Endothelial cell of umbilical vein (primary cell): ENCODE measurements at regions not wholly inside any gene's neighbourhood (a gene's known extent, or its start where the extent isn't known, plus 50 kb on each side); places are given as distances from the start of the nearest gene placed in this dataset.

Experiments used
- BruUV-seq: library from RNA; stranded (reverse); fragments of 400-500 nt; replicated peaks from 2 replicates; lab custom pipeline; 2021; lab: Mats Ljungman, UMichigan
- CTCF ChIA-PET: fragments of 300-600, 350-600 bp; sonication (Branson Sonifier 250); formaldehyde crosslinking; loops from one replicate; lab custom pipeline; 2021; ENCODE audit warnings: antibody characterized with exemption, inconsistent platforms; lab: Charles Lee
- POLR2A ChIA-PET: fragments of 300-600, 350-600 bp; sonication (Branson Sonifier 250); formaldehyde crosslinking; loops from one replicate; lab custom pipeline; 2021; ENCODE audit warnings: antibody characterized with exemption, inconsistent platforms; lab: Charles Lee
- DNase-seq: peaks from one replicate; pipeline ENCODE4 v3.0.0-alpha.2; 2011; ENCODE audit warnings: low read depth, low spot score
- FAIRE-seq: peaks from 2 replicates; lab custom pipeline; 2011; peaks lifted over from hg19 to GRCh38; lab: Jason Lieb, UNC
- H2AFZ ChIP-seq: 2 replicates; pipeline ENCODE4 v1.6.0; 2012; ENCODE audit warnings: low read depth, low read length, control low read depth, inconsistent platforms
- H3K27ac ChIP-seq: 2 replicates; pipeline ENCODE4 v1.5.1; 2011; ENCODE audit warnings: low read depth, mild to moderate bottlenecking, control low read depth, low read length, moderate library complexity; ENCODE audit not compliant: insufficient read depth
- H3K27me3 ChIP-seq, 2 experiments: 2 replicates each; pipeline versions ENCODE4 v1.6.0 to v1.6.1; 2011; ENCODE audit warnings: low read length in 2 of 2, mixed read lengths in 1 of 2; ENCODE audit not compliant: control insufficient read depth in 2 of 2, insufficient read depth in 2 of 2
- H3K36me3 ChIP-seq, 2 experiments: 2 replicates in 1 of 2; 3 replicates in 1 of 2; pipeline ENCODE4 v1.5.1; 2011; ENCODE audit warnings: low read length in 2 of 2, mild to moderate bottlenecking in 1 of 2, moderate library complexity in 1 of 2; ENCODE audit not compliant: control insufficient read depth in 2 of 2, insufficient read depth in 2 of 2; ENCODE audit errors: extremely low read depth in 1 of 2
- H3K4me1 ChIP-seq: 3 replicates; pipeline ENCODE4 v1.5.1; 2011; ENCODE audit warnings: mild to moderate bottlenecking, low read length; ENCODE audit not compliant: control insufficient read depth, insufficient read depth; ENCODE audit errors: extremely low read depth
- H3K4me2 ChIP-seq: 2 replicates; pipeline ENCODE4 v1.6.1; 2011; ENCODE audit warnings: low read length, control low read depth, mixed read lengths; ENCODE audit not compliant: insufficient read depth
- H3K4me3 ChIP-seq, 3 experiments: fragments of 200-600 bp in 1 of 3; sonication (generic), shearing (Covaris generic) in 1 of 3; replicated peaks in 1 of 3; 2 replicates each; pipeline ENCODE4 v1.5.1; 2011 to 2016; ENCODE audit warnings: control low read depth in 3 of 3, low read length in 3 of 3, mild to moderate bottlenecking in 2 of 3, inconsistent platforms in 1 of 3, low read depth in 1 of 3, moderate library complexity in 1 of 3; ENCODE audit not compliant: insufficient read depth in 1 of 3
- H3K79me2 ChIP-seq: 2 replicates; pipeline ENCODE4 v1.6.0; 2012; ENCODE audit warnings: low read length, inconsistent platforms; ENCODE audit not compliant: control insufficient read depth, insufficient read depth
- H3K9ac ChIP-seq: replicated peaks from 2 replicates; pipeline ENCODE3; 2011; ENCODE audit warnings: low read length, control low read depth; ENCODE audit not compliant: insufficient read depth; ENCODE audit errors: extremely low read depth
- H3K9me1 ChIP-seq: replicated peaks from 3 replicates; pipeline ENCODE4 v1.6.0; 2011; ENCODE audit warnings: mild to moderate bottlenecking, low read length; ENCODE audit not compliant: control insufficient read depth, insufficient read depth; ENCODE audit errors: extremely low read depth
- H3K9me3 ChIP-seq: replicated peaks from 2 replicates; pipeline ENCODE4 v1.5.1; 2012; ENCODE audit warnings: low read length, inconsistent platforms; ENCODE audit not compliant: control insufficient read depth, insufficient read depth
- H4K20me1 ChIP-seq: replicated peaks from 2 replicates; pipeline ENCODE3; 2011; ENCODE audit warnings: mild to moderate bottlenecking, low read length; ENCODE audit not compliant: control insufficient read depth, insufficient read depth; ENCODE audit errors: extremely low read depth
- CTCF ChIP-seq, 2 donors: IDR thresholded peaks; 1 replicate in 1 of 2; 2 replicates in 1 of 2; pipeline ENCODE4 v1.5.1; 2011; ENCODE audit warnings: low read length in 2 of 2, mild to moderate bottlenecking in 2 of 2, moderate library complexity in 2 of 2, control low read depth in 1 of 2, inconsistent platforms in 1 of 2, low read depth in 1 of 2; ENCODE audit not compliant: insufficient read depth in 1 of 2; ENCODE audit errors: extremely low read depth in 1 of 2
- EZH2 ChIP-seq: IDR thresholded peaks from 2 replicates; pipeline ENCODE4 v1.6.1; 2012; ENCODE audit warnings: borderline replicate concordance, low read depth, mild to moderate bottlenecking, moderate library complexity, low read length, inconsistent platforms; ENCODE audit not compliant: severe bottlenecking
- FOS ChIP-seq: IDR thresholded peaks from 2 replicates; pipeline ENCODE4 v1.6.1; 2011; ENCODE audit warnings: mild to moderate bottlenecking, low read length, moderate library complexity, borderline replicate concordance; ENCODE audit not compliant: insufficient read depth
- GATA2 ChIP-seq: IDR thresholded peaks from 2 replicates; pipeline ENCODE4 v1.7.0; 2011; ENCODE audit warnings: low read depth, mild to moderate bottlenecking, moderate library complexity, mixed read lengths, low read length; ENCODE audit not compliant: insufficient read length, insufficient read depth
- JUN ChIP-seq: IDR thresholded peaks from 2 replicates; pipeline ENCODE4 v1.6.1; 2011; ENCODE audit warnings: borderline replicate concordance, low read depth; ENCODE audit not compliant: insufficient read length, insufficient read depth
- MYC ChIP-seq: IDR thresholded peaks from one replicate; pipeline ENCODE4 v1.6.1; 2011; ENCODE audit warnings: mild to moderate bottlenecking, low read depth, low read length
- POLR2A ChIP-seq: IDR thresholded peaks from 2 replicates; pipeline ENCODE4 v1.6.1; 2012; ENCODE audit warnings: low read depth, mild to moderate bottlenecking, control low read depth, low read length
- POLR2AphosphoS5 ChIP-seq: IDR thresholded peaks from 2 replicates; pipeline ENCODE4 v1.6.1; 2012; ENCODE audit warnings: low read depth, mild to moderate bottlenecking, control low read depth, low read length, moderate library complexity; ENCODE audit not compliant: insufficient read depth
- dilution Hi-C: fragments of 300-500 bp; cut with MboI; formaldehyde crosslinking; loops from one replicate; pipeline ENCODE4 v1.15.0; 2019; ENCODE audit warnings: low sequenced_read_pairs; ENCODE audit not compliant: extremely low pct_ligation_motif_present
- intact Hi-C: fragments of 100-400 bp; cut with micrococcal nuclease; formaldehyde crosslinking; loops from one replicate; pipeline ENCODE4 v1.10.0; 2022
- TF ChIP-seq, protein P1 (sequence below): IDR thresholded peaks from 2 replicates; pipeline ENCODE4 v1.6.1; 2011; ENCODE audit not compliant: insufficient read depth, insufficient read length

DNA sequence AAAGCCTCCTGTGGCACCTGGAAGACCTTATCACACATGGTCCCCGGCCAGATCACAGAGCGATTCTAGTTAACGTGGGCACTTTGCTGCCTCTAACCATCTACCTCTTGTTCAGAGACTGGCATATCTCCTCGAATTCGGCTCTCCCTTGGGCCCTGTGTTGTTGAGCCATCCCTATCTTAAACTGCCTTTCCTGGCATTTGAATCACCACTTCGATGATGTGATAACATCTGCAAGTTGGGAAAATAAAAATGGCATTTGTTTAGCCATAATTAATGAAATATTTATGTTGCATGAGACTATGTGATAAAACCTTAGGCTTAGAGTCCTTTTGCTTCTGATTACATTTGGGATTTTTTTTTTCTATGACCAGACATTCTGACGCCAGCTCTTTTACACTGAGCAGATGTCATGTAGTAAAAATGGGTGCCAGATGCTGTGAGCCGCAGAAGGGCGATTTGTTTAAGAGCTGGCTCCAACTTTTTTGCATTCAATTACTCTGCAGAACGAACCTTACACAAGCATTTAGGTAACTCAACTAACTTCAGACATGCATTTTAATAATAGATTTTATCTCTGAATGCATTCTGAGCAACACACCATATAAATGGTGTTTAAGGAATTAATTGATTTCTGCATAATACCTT is 58.5 kb upstream of the PARVA start:
- BruUV-seq = no TSS peak
- ChIA-PET CTCF (interaction anchor here (0.7 to 4.0 kb wide), 6 partner anchors 12 to 645 kb away, joined by 3 to 32 read pairs (median 4); no protein-coding TSS in a partner anchor), POLR2A (no interaction called here)
- Histone ChIP-seq H3K9ac (no peak overlapping the region), H3K9me1 (no peaks in the 10 kb centered on the region), H3K9me3 (no peaks in the 10 kb centered on the region), H3K27ac (no peak overlapping the region), H2AFZ (no peak overlapping the region), H3K4me2 (no peak overlapping the region), H3K27me3 (no peaks in the 10 kb centered on the region), H3K4me3 (no peak overlapping the region), H3K36me3 (no peaks in the 10 kb centered on the region), H3K4me1 (no peaks in the 10 kb centered on the region), H4K20me1 (no peaks in the 10 kb centered on the region), H3K79me2 (no peaks in the 10 kb centered on the region)
- no peak for DNase-seq
- no peak for TF ChIP-seq EZH2
- TF ChIP-seq, protein P1, sequence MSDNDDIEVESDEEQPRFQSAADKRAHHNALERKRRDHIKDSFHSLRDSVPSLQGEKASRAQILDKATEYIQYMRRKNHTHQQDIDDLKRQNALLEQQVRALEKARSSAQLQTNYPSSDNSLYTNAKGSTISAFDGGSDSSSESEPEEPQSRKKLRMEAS = no peak
- no peak for TF ChIP-seq POLR2AphosphoS5
- TF ChIP-seq POLR2A = no peak
- no peak for TF ChIP-seq MYC
- no peak for TF ChIP-seq GATA2
- no peak for TF ChIP-seq JUN
- dilution Hi-C loops (no loop called here), intact Hi-C loops (no loop called here)
- FAIRE-seq = no peak

GRCh38 chr11:12319461-12319951 is 57.9 kb upstream of the PARVA start:
- Histone ChIP-seq H3K4me1 (no peaks in the 10 kb centered on the region), H3K27me3 (no peaks in the 10 kb centered on the region), H3K79me2 (no peaks in the 10 kb centered on the region), H4K20me1 (no peaks in the 10 kb centered on the region), H3K9ac (no peak overlapping the region), H3K9me1 (no peaks in the 10 kb centered on the region), H3K4me2 (no peak overlapping the region), H3K9me3 (no peaks in the 10 kb centered on the region), H3K4me3 (no peak overlapping the region), H3K36me3 (no peaks in the 10 kb centered on the region), H3K27ac (no peak overlapping the region), H2AFZ (no peak overlapping the region)
- ChIA-PET POLR2A (no interaction called here), CTCF (interaction anchor here (0.7 to 4.0 kb wide), 7 partner anchors 8 to 644 kb away, joined by 3 to 32 read pairs (median 4); no protein-coding TSS in a partner anchor)
- TF ChIP-seq POLR2A = no peak
- no peak for TF ChIP-seq FOS
- no peak for TF ChIP-seq GATA2
- TF ChIP-seq CTCF (IDR thresholded peaks at IDR 0.05; ENCODE audit: extremely low read depth in 1 of 2, insufficient read depth in 1 of 2, low read depth in 1 of 2, low read length in 2 of 2) = no peak
- TF ChIP-seq MYC = no peak
- no peak for TF ChIP-seq EZH2
- no peak for TF ChIP-seq POLR2AphosphoS5
- intact Hi-C loops (no loop called here), dilution Hi-C loops (no loop called here)
- no peak for DNase-seq
- BruUV-seq = no TSS peak
- FAIRE-seq = no peak
